HUES48 (cell line): ENCODE measurements at regions not wholly inside any gene's neighbourhood (a gene's known extent, or its start where the extent isn't known, plus 50 kb on each side); places are given as distances from the start of the nearest gene placed in this dataset.

Experiments used
- H3K27ac ChIP-seq: one replicate; pipeline ENCODE4 v1.7.0; 2013; ENCODE audit warnings: low read depth, low read length, inconsistent platforms
- H3K27me3 ChIP-seq: 2 replicates; pipeline ENCODE4 v1.6.1; 2013; ENCODE audit warnings: mild to moderate bottlenecking, low read length; ENCODE audit not compliant: control insufficient read depth, insufficient read depth
- H3K36me3 ChIP-seq: 2 replicates; pipeline ENCODE4 v1.6.1; 2013; ENCODE audit warnings: low read length; ENCODE audit not compliant: control insufficient read depth, insufficient read depth
- H3K4me1 ChIP-seq: 2 replicates; pipeline ENCODE4 v1.6.1; 2013; ENCODE audit warnings: mild to moderate bottlenecking, low read length; ENCODE audit not compliant: control insufficient read depth, insufficient read depth
- H3K4me3 ChIP-seq: 2 replicates; pipeline ENCODE4 v1.5.1; 2013; ENCODE audit warnings: mild to moderate bottlenecking, low read depth, low read length
- H3K9ac ChIP-seq: 2 replicates; pipeline ENCODE4 v1.6.1; 2013; ENCODE audit warnings: mild to moderate bottlenecking, low read depth, low read length, moderate library complexity
- H3K9me3 ChIP-seq: 2 replicates; pipeline ENCODE4 v1.6.1; 2013; ENCODE audit warnings: low read length; ENCODE audit not compliant: control insufficient read depth, insufficient read depth

GRCh38 chr11:36711104-36711825 lies 113.2 kb upstream of the RAG2 start:
- Histone ChIP-seq H3K4me1 (no peaks in the 10 kb centered on the region), H3K9me3 (no peaks in the 10 kb centered on the region), H3K9ac (no peak overlapping the region), H3K36me3 (no peaks in the 10 kb centered on the region), H3K4me3 (no peak overlapping the region), H3K27me3 (no peaks in the 10 kb centered on the region), H3K27ac (no peak overlapping the region)
